GM12878 (cell line): ENCODE measurements at regions not wholly inside any gene's neighbourhood (a gene's known extent, or its start where the extent isn't known, plus 50 kb on each side); places are given as distances from the start of the nearest gene placed in this dataset.

Experiments
- ATAC-seq: fragments of 200-7000 bp; cut with Tn5 transposase; 3 replicates; pipeline ENCODE4 v1.9.1; 2020; ENCODE audit warnings: mild to moderate bottlenecking, moderate library complexity
- BruUV-seq: library from RNA; stranded (reverse); fragments of 400-500 nt; replicated peaks from 2 replicates; lab custom pipeline; 2021; lab: Mats Ljungman, UMichigan
- CTCF ChIA-PET: fragments of 300-600 bp; sonication (Branson Sonifier 250); formaldehyde crosslinking; extraction: SDS; loops from one replicate; lab custom pipeline; 2021; ENCODE audit warnings: inconsistent platforms; lab: Yijun Ruan, JAX
- POLR2A ChIA-PET: fragments of 350-600 bp; formaldehyde crosslinking; extraction: SDS; loops from one replicate; lab custom pipeline; 2021; ENCODE audit warnings: inconsistent platforms; lab: Charles Lee
- RAD21 ChIA-PET: fragments of 300-600 bp; sonication (Branson Sonifier 250); formaldehyde crosslinking; loops from one replicate; lab custom pipeline; 2023; ENCODE audit warnings: antibody characterized with exemption; ENCODE audit not compliant: unreplicated experiment; lab: Charles Lee
- SMC1A ChIA-PET: fragments of 300-600 bp; sonication (Branson Sonifier 250); formaldehyde crosslinking; loops from one replicate; lab custom pipeline; 2023; ENCODE audit not compliant: unreplicated experiment, uncharacterized antibody; lab: Charles Lee
- DNase-seq: peaks from one replicate; pipeline ENCODE4 v3.0.0-alpha.2; 2011; ENCODE audit warnings: low read depth, low spot score
- FAIRE-seq: peaks from 3 replicates; lab custom pipeline; 2011; peaks lifted over from hg19 to GRCh38; lab: Jason Lieb, UNC
- H2AFZ ChIP-seq: 2 replicates; pipeline ENCODE4 v1.6.0; 2011; ENCODE audit warnings: low read depth, low read length, control low read depth; ENCODE audit not compliant: control insufficient read depth
- H3K27ac ChIP-seq: 2 replicates; pipeline ENCODE4 v1.5.1; 2011; ENCODE audit warnings: control low read depth; ENCODE audit not compliant: control insufficient read depth, insufficient read depth
- H3K27me3 ChIP-seq, 2 experiments: replicated peaks in 1 of 2; 2 replicates each; pipeline versions ENCODE4 v1.6.0 to v1.6.1; 2011; ENCODE audit warnings: low read length in 1 of 2; ENCODE audit not compliant: control insufficient read depth in 2 of 2, insufficient read depth in 2 of 2
- H3K36me3 ChIP-seq, 2 experiments: 2 replicates each; pipeline ENCODE4 v1.5.1; 2011; ENCODE audit warnings: low read length in 1 of 2; ENCODE audit not compliant: control insufficient read depth in 2 of 2, insufficient read depth in 2 of 2
- H3K4me1 ChIP-seq: 2 replicates; pipeline ENCODE4 v1.6.1; 2011; ENCODE audit warnings: mild to moderate bottlenecking, low read length, moderate library complexity, mixed read lengths; ENCODE audit not compliant: control insufficient read depth, insufficient read depth
- H3K4me2 ChIP-seq: 2 replicates; pipeline ENCODE4 v1.6.0; 2011; ENCODE audit warnings: control low read depth; ENCODE audit not compliant: control insufficient read depth, insufficient read depth
- H3K4me3 ChIP-seq: fragments of 200-600 bp; sonication (generic); 2 replicates; pipeline ENCODE4 v1.5.1; 2016
- H3K79me2 ChIP-seq: 2 replicates; pipeline ENCODE4 v1.6.0; 2011; ENCODE audit warnings: low read length; ENCODE audit not compliant: control insufficient read depth, insufficient read depth
- H3K9ac ChIP-seq: 2 replicates; pipeline ENCODE4 v1.8.0; 2011; ENCODE audit warnings: low read length, control low read depth, mixed read lengths; ENCODE audit not compliant: control insufficient read depth, insufficient read depth
- H3K9me3 ChIP-seq: replicated peaks from 3 replicates; pipeline ENCODE4 v1.5.1; 2011; ENCODE audit warnings: mild to moderate bottlenecking, low read length; ENCODE audit not compliant: control insufficient read depth, insufficient read depth
- H4K20me1 ChIP-seq: 2 replicates; pipeline ENCODE4 v1.6.0; 2011; ENCODE audit not compliant: control insufficient read depth, insufficient read depth
- BCL11A ChIP-seq: IDR thresholded peaks from 2 replicates; pipeline ENCODE4 v1.6.1; 2011; ENCODE audit warnings: low read depth, low read length
- BHLHE40 ChIP-seq, 2 experiments: fragments of 450-650 bp in 1 of 2; IDR thresholded peaks; 2 replicates each; pipeline ENCODE4 v1.6.1; 2011 to 2017; ENCODE audit warnings: low read depth in 2 of 2, borderline replicate concordance in 1 of 2, improper control_type of control experiment in 1 of 2, low read length in 1 of 2, mild to moderate bottlenecking in 1 of 2
- BRCA1 ChIP-seq: IDR thresholded peaks from 2 replicates; pipeline ENCODE4 v1.6.1; 2011; ENCODE audit warnings: low read depth, low read length, improper control_type of control experiment
- EP300 ChIP-seq, 2 experiments: fragments of 150-350 bp in 1 of 2; IDR thresholded peaks; 2 replicates each; pipeline ENCODE4 v1.6.1; 2011 to 2012; ENCODE audit warnings: low read depth in 2 of 2, low read length in 2 of 2, borderline replicate concordance in 1 of 2, improper control_type of control experiment in 1 of 2, inconsistent platforms in 1 of 2; ENCODE audit not compliant: control insufficient read depth in 1 of 2
- PAX8 ChIP-seq: fragments of 450-650 bp; IDR thresholded peaks from 2 replicates; pipeline ENCODE4 v1.6.1; 2017; ENCODE audit warnings: mild to moderate bottlenecking, moderate library complexity
- POLR2A ChIP-seq: IDR thresholded peaks from 2 replicates; pipeline ENCODE4 v1.6.1; 2011; ENCODE audit warnings: low read depth, mild to moderate bottlenecking, low read length
- WRNIP1 ChIP-seq: IDR thresholded peaks from 2 replicates; pipeline ENCODE4 v1.6.1; 2011; ENCODE audit warnings: low read depth, low read length, improper control_type of control experiment, borderline replicate concordance
- YY1 ChIP-seq: IDR thresholded peaks from 2 replicates; pipeline ENCODE4 v1.6.1; 2011; ENCODE audit warnings: low read depth, mild to moderate bottlenecking, low read length
- ZBED1 ChIP-seq: IDR thresholded peaks from 2 replicates; pipeline ENCODE4 v1.6.1; 2016; ENCODE audit warnings: borderline replicate concordance
- ZNF207 ChIP-seq: fragments of 450-650 bp; IDR thresholded peaks from 2 replicates; pipeline ENCODE4 v1.6.1; 2014; ENCODE audit warnings: antibody characterized with exemption, mild to moderate bottlenecking, borderline replicate concordance
- WGBS: methylation state at CpG from one replicate; pipeline ENCODE4 v1.1.6; 2016; ENCODE audit warnings: low lambda C conversion rate; ENCODE audit not compliant: insufficient replicate concordance, insufficient coverage; ENCODE audit errors: missing lambda C conversion rate; 5-methylcytosine and 5-hydroxymethylcytosine counted together
- in situ Hi-C: fragments of 300-500 bp; cut with MboI; formaldehyde crosslinking; loops from 9 replicates; pipeline ENCODE4 v1.14.3; 2018; ENCODE audit warnings: mixed read lengths
- intact Hi-C: fragments of 100-400 bp; cut with micrococcal nuclease; formaldehyde crosslinking; loops from one replicate; pipeline ENCODE4 v1.14.2; 2022; ENCODE audit not compliant: unreplicated experiment
- TF ChIP-seq, protein P1 (sequence below): fragments of 450-650 bp; IDR thresholded peaks from 2 replicates; pipeline ENCODE4 v1.6.1; 2017; ENCODE audit warnings: mild to moderate bottlenecking
- TF ChIP-seq, protein P2 (sequence below): fragments of 450-650 bp; IDR thresholded peaks from 2 replicates; pipeline ENCODE4 v1.6.1; 2017; ENCODE audit warnings: mild to moderate bottlenecking, moderate library complexity
- TF ChIP-seq, protein P3 (sequence below): fragments of 450-650 bp; IDR thresholded peaks from 2 replicates; pipeline ENCODE4 v1.6.1; 2017; ENCODE audit warnings: low read depth, mild to moderate bottlenecking, moderate library complexity

DNA sequence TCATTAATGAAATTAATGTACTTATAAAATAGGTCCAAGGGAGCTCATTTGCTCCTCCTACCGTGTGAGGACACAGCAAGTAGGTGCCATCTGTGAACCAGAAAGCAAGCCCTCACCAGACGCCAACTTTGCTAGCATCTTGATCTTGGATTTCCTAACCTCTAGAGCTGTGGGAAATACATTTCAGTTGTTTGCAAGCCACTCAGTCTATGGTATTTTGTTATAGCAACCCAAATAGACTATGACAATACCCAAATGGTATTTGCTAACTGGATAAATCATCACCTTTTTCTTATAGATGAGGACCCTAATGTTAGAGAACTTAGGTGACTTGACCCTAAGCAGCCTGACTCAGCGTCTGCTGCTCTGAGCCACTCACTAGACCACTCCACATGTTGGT, 379.6 kb downstream of the HRH4 start:
- POLR2A ChIA-PET = no interaction called here
- no peaks in the 10 kb centered on the region for H3K27me3 ChIP-seq
- TF ChIP-seq PAX8 (no peak), YY1 (no peak), ZBED1 (no peak), BRCA1 (no peak), BCL11A (no peak), POLR2A (no peak), EP300 (IDR thresholded peaks at IDR 0.05; ENCODE audit: borderline replicate concordance in 1 of 2, control insufficient read depth in 1 of 2, low read depth in 2 of 2, low read length in 2 of 2) (no peak), BHLHE40 (IDR thresholded peaks at IDR 0.05; ENCODE audit: borderline replicate concordance in 1 of 2, low read depth in 2 of 2, low read length in 1 of 2) (no peak), WRNIP1 (no peak), ZNF207 (no peak)
- TF ChIP-seq, protein P1, sequence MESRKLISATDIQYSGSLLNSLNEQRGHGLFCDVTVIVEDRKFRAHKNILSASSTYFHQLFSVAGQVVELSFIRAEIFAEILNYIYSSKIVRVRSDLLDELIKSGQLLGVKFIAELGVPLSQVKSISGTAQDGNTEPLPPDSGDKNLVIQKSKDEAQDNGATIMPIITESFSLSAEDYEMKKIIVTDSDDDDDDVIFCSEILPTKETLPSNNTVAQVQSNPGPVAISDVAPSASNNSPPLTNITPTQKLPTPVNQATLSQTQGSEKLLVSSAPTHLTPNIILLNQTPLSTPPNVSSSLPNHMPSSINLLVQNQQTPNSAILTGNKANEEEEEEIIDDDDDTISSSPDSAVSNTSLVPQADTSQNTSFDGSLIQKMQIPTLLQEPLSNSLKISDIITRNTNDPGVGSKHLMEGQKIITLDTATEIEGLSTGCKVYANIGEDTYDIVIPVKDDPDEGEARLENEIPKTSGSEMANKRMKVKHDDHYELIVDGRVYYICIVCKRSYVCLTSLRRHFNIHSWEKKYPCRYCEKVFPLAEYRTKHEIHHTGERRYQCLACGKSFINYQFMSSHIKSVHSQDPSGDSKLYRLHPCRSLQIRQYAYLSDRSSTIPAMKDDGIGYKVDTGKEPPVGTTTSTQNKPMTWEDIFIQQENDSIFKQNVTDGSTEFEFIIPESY = no peak
- TF ChIP-seq, protein P2, sequence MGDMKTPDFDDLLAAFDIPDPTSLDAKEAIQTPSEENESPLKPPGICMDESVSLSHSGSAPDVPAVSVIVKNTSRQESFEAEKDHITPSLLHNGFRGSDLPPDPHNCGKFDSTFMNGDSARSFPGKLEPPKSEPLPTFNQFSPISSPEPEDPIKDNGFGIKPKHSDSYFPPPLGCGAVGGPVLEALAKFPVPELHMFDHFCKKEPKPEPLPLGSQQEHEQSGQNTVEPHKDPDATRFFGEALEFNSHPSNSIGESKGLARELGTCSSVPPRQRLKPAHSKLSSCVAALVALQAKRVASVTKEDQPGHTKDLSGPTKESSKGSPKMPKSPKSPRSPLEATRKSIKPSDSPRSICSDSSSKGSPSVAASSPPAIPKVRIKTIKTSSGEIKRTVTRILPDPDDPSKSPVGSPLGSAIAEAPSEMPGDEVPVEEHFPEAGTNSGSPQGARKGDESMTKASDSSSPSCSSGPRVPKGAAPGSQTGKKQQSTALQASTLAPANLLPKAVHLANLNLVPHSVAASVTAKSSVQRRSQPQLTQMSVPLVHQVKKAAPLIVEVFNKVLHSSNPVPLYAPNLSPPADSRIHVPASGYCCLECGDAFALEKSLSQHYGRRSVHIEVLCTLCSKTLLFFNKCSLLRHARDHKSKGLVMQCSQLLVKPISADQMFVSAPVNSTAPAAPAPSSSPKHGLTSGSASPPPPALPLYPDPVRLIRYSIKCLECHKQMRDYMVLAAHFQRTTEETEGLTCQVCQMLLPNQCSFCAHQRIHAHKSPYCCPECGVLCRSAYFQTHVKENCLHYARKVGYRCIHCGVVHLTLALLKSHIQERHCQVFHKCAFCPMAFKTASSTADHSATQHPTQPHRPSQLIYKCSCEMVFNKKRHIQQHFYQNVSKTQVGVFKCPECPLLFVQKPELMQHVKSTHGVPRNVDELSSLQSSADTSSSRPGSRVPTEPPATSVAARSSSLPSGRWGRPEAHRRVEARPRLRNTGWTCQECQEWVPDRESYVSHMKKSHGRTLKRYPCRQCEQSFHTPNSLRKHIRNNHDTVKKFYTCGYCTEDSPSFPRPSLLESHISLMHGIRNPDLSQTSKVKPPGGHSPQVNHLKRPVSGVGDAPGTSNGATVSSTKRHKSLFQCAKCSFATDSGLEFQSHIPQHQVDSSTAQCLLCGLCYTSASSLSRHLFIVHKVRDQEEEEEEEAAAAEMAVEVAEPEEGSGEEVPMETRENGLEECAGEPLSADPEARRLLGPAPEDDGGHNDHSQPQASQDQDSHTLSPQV = no peak
- TF ChIP-seq, protein P3, sequence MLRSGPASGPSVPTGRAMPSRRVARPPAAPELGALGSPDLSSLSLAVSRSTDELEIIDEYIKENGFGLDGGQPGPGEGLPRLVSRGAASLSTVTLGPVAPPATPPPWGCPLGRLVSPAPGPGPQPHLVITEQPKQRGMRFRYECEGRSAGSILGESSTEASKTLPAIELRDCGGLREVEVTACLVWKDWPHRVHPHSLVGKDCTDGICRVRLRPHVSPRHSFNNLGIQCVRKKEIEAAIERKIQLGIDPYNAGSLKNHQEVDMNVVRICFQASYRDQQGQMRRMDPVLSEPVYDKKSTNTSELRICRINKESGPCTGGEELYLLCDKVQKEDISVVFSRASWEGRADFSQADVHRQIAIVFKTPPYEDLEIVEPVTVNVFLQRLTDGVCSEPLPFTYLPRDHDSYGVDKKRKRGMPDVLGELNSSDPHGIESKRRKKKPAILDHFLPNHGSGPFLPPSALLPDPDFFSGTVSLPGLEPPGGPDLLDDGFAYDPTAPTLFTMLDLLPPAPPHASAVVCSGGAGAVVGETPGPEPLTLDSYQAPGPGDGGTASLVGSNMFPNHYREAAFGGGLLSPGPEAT = no peak
- DNase-seq (no peak), ATAC-seq (no peak), FAIRE-seq (no peak)
- H3K4me2 ChIP-seq = no peak overlapping the region
- H3K9me3 ChIP-seq = no peaks in the 10 kb centered on the region
- H3K4me1 ChIP-seq = no peaks in the 10 kb centered on the region
- no TSS peak for BruUV-seq
- no peak overlapping the region for H2AFZ ChIP-seq
- H4K20me1 ChIP-seq = no peaks in the 10 kb centered on the region
- H3K9ac ChIP-seq = no peak overlapping the region
- no peaks in the 10 kb centered on the region for H3K36me3 ChIP-seq
- in situ Hi-C loops = no loop called here
- SMC1A ChIA-PET = no interaction called here
- CTCF ChIA-PET = no interaction called here
- 21% methylated on average over 3 of the region's 3 CpGs for WGBS
- no peaks in the 10 kb centered on the region for H3K79me2 ChIP-seq
- RAD21 ChIA-PET = no interaction called here
- H3K27ac ChIP-seq = no peak overlapping the region
- H3K4me3 ChIP-seq = no peak overlapping the region
- intact Hi-C loops = no loop called here
